ENCODE measurements at regions not wholly inside any gene's neighbourhood (a gene's known extent, or its start where the extent isn't known, plus 50 kb on each side); places are given as distances from the start of the nearest gene placed in this dataset.

DNA sequence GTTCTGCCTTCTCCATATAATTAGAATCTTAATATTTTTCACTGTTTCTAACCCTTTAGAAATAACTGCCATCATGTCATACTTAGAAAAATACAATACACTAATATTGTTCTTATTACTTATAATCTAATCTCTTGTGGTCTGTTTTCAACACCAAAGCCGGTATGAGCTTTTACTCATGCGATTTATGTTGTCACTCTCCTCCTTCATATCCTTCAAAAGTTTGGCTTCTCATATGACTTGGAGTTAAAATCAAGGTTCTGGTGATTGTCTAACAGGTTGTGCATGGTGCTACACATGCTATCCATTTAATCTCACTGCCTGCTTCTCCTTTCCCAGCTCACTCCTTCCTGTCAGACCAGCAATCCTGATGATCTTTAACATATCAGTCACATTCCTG is 1392.9 kb downstream of the ARAP2 start:
- TF ChIP-seq, protein P1, sequence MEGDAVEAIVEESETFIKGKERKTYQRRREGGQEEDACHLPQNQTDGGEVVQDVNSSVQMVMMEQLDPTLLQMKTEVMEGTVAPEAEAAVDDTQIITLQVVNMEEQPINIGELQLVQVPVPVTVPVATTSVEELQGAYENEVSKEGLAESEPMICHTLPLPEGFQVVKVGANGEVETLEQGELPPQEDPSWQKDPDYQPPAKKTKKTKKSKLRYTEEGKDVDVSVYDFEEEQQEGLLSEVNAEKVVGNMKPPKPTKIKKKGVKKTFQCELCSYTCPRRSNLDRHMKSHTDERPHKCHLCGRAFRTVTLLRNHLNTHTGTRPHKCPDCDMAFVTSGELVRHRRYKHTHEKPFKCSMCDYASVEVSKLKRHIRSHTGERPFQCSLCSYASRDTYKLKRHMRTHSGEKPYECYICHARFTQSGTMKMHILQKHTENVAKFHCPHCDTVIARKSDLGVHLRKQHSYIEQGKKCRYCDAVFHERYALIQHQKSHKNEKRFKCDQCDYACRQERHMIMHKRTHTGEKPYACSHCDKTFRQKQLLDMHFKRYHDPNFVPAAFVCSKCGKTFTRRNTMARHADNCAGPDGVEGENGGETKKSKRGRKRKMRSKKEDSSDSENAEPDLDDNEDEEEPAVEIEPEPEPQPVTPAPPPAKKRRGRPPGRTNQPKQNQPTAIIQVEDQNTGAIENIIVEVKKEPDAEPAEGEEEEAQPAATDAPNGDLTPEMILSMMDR (IDR thresholded peaks at IDR 0.05; ENCODE audit: poor library complexity): no peak
- no peak for TF ChIP-seq EZH2phosphoT487 (IDR thresholded peaks at IDR 0.05; ENCODE audit: low read depth, severe bottlenecking, unreplicated experiment)
- no peak for TF ChIP-seq EZH2 (IDR thresholded peaks at IDR 0.05; ENCODE audit: borderline replicate concordance)
